DMS114 treated with DMSO at 0.1 percent for 48 hours (cell line): ENCODE measurements at regions not wholly inside any gene's neighbourhood (a gene's known extent, or its start where the extent isn't known, plus 50 kb on each side); places are given as distances from the start of the nearest gene placed in this dataset.
"Not testable (repeated sequence)": the region's sequence is repeated elsewhere in the genome, so short reads cannot be mapped to it uniquely, and the experiment has no call there.

Experiments
- DNase-seq: peaks from one replicate; lab custom pipeline; 2025; ENCODE audit not compliant: unreplicated experiment; lab: John Stamatoyannopoulos, UW

DNA sequence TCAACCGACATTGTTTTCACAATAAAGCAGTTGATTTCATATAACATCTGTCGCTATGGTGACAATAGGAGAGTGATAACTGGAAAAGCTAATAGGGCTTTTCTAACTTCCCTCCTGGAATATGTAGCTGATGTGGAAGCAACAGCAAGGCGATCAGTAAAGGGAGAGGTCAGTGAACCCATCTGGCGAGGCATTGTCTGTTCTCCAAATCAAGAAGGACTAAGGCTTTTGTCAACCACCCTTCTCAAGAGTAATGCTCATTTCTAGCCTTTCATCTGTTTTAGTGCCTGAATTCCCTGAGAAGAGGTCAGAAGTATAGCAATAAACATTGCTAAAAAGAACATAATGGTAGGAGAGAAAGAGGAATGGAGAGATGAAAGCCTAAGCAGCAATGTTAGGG lies 201.3 kb downstream of the AKAP7 start:
- no peak for DNase-seq

DNA sequence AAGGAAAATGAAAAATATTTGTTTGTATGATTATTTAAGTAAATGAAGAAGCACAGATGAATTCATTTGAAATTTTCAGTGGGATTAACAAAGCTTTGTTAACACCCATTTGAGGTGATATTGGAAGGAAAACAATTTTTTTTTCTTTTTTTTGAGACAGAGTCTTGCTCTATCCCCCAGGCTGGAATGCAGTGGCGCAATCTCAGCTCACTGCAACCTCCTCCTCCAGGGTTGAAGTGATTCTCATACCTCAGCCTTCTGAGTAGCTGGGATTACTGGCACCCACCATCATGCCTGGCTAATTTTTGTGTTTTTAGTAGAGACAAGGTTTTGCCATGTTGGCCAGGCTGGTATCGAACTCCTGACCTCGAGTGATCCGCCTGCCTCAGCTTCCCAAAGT lies 211.6 kb downstream of the AKAP7 start:
- DNase-seq, result not testable (repeated sequence)

DNA sequence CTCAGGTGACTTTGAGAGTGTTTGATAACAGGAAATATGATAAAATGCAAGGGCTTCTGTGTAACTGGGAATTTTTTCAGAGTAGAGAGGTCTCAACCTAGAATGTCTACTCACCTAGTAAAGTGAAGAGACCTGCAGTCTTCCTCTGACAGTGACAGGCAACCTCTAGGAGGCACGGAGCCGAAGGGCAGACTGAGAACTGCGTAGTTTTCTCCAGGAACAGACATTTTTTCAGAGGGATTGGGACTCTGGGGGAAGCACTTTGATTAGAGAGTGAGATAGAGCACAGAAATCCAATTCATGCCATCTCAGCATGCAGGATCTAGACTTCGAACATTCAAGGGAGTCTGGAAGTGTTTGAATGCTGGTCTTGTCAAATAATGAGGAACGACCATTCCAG lies 213.3 kb downstream of the AKAP7 start:
- no peak for DNase-seq

DNA sequence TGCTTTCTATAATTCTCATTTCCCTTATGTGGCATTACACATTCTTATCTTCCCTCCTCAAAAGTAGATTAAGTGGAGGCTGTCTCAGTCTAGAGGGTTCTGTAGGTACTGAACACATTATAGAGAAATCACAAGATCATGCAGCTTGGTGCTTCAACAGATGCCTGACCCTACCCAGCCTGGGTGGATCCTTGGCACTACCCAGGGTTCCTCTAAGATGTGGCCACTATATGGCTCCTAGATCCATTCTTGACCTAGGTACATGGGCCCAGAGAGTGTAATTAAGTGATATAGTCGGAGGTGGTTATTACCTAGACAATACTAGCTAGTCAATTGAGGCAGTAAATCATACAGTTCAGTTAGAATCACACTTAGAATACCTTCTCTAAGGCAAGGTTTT lies 213.9 kb downstream of the AKAP7 start:
- no peak for DNase-seq

DNA sequence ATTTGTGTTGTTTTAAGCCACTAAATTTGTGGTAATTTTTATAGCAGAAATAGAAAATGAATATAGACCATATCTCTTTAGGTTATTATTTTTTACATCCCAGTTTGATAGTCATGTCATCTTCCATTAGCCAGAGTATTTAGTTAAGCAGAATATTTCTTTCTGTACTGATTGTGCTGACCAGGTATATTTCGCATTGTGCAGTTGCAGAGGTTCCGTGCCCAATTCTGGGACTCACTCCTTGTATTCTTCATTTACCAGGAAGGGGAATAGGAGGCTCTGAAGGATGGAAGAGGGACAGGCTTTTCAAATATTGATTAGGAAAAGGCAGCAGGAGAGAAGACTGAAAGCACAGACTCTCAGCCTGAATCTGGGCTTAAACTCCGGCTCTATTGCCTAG lies 217.8 kb downstream of the AKAP7 start:
- no peak for DNase-seq

DNA sequence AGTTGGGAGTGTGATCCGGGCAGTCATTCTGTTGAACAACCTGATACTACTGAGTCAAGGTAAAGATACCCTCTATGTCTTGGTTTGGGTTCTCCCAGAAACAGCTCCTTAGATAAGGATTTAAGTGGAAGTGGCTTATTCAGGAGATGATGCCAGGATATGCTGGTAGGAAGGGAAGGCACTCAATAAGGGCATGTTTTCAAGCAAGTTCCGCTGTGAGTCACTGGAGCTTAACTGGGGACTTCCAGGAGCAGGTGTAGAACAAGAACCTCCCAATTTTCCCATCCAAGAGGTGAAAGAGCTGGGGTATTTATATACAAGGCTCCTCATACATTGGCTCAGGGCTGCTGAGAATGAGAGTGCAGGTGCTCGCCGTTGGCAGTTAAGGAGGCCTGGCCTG lies 218.6 kb downstream of the AKAP7 start:
- DNase-seq, result no peak

DNA sequence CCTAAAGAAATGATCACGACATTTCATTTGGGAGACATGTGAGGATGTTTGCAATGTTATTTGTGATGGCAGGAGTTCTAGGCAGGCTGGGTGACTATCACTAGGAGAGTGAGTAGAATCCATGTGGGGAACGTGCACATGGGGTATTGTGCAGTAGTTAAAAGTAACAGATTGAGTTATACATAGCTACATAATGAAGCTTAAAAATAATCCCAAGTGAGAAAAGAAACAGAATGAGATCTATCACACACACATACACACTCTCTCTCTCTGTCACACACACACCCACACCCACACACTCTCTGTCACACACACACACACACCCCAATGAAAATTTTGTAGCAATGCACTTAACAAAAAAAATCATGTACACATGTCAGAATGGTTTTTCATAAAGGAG lies 218.7 kb upstream of the ARG1 start:
- no peak for DNase-seq

DNA sequence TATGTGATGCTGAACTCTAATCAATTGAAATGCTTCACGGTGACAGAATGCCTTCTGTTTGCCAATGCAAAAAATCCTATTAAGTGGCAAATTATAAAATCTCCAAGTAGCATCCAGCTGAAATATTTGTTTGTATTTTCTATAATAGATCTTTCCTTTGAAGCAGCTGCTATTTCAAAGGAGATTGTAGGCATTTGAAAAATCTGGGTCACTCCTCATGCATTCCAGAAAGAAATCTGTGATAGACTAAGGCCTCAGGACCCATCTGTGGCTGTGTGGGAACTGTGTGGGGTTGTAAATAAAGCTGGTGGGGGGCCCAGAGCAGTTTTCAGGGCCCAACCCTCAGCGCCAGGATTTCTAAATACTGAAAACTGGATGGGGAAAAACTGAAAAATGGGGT lies 216.9 kb upstream of the ARG1 start:
- no peak for DNase-seq

DNA sequence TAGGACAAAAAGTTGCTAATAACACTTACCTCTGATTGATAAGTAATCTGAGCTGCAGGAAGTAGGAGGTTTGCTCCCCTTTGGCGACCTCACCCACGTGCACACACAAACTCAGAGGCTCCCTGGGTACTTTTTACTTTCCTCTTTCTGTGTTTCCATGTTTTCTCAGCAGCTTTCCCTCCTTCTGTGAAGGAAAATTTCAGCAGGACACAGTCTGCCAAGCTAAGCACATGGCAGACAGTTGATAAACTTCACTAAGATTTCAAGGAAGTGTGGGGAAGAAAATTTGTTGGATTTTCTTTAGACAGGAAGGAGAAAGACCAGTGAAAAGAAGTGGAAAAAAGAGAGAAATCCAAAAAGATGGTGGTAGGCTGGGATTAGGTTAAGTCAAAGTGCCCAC lies 215.5 kb upstream of the ARG1 start:
- DNase-seq, result no peak

DNA sequence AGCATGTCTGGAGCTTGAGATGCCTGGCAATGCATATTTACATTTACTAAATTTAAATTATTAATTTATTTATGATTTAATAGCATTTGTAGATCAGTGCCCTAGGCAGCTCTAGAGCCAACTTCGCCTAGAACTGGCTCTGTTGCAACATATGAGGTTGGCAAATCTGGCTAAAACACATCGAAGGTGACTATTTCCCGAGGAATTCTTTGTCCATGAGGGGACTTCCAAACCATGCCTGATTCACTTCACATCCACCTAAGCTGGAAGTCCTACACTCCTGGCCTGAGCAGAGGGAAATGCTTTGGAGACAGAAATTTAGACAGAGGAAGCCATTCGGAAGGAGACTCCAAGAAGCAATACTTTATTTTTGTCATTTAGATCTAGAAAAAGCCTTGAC lies 211.0 kb upstream of the ARG1 start:
- no peak for DNase-seq

DNA sequence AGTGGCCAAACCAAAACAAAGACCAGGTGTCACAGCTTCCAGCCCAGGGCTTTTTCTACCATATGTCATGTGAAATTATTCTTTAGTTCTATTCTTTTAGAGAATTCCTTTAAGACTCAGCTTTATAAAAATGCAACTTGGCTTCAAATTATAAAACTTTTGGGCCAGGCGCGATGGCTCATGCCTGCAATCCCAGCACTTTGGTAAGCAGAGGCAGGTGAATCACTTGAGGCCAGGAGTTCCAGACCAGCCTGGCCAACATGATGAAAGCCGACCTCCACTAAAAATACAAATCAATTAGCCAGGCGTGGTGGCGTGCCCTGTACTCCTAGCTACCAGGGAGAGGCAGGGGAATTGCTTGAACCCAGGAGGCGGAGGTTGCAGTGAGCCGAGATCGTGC lies 210.3 kb upstream of the ARG1 start:
- no peak for DNase-seq

DNA sequence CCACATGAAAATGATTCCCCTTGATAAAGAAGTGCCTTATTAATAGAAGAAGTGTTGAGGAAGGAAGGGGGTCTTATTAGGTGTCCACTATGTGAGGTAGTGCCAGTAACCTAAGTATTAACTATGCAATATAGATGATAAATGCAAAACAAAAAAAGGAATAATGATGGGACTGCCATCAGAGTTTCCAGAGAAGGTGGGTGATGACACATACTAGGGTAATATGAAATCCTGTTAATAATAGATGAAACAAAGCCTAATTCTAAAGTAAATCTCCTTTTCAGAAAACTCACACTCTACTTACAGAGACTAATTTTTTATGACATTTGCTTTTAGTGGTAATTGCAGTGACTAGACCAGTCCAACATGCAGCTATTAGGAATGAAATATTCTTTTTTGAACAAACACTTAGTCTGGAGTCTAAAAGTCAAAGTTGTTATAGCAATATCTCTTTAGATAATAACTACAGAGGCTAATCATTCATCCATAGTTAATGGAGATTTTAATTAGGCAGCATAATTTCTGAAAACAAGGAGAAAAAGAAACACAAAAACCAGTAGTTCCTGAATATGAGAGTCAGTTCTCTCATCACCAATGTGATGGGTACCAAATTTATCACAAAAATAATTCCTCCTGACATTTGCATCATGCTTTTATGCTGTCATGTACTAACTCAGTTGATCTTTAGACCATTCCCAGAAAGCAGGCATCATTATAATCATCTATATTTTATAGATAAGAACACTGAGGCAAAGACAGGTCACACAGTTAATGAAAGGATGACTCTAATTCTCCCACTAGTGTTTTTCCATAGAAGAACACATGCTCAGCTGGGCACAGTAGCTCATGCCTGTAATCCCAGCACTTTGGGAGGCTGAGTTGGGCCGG lies 208.8 kb upstream of the ARG1 start:
- no peak for DNase-seq

DNA sequence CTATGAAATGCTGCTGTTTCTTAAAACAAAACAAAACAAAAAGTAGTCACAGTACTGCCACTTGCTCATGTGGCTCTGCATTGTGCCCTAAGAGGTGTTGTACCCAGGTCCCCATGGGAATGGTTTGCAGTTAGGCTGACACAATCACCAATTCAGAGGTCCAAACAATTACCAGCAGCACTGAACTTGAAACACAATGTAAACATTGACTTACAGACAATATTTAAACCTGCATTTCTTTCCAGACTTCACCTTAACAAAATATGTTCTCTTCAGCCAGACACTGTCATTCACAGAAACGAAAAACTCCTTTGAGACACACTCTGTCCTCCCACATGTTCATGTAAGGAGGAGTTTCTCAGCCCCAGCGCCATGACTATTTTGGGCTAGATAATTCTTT lies 206.8 kb upstream of the ARG1 start:
- DNase-seq, result no peak

DNA sequence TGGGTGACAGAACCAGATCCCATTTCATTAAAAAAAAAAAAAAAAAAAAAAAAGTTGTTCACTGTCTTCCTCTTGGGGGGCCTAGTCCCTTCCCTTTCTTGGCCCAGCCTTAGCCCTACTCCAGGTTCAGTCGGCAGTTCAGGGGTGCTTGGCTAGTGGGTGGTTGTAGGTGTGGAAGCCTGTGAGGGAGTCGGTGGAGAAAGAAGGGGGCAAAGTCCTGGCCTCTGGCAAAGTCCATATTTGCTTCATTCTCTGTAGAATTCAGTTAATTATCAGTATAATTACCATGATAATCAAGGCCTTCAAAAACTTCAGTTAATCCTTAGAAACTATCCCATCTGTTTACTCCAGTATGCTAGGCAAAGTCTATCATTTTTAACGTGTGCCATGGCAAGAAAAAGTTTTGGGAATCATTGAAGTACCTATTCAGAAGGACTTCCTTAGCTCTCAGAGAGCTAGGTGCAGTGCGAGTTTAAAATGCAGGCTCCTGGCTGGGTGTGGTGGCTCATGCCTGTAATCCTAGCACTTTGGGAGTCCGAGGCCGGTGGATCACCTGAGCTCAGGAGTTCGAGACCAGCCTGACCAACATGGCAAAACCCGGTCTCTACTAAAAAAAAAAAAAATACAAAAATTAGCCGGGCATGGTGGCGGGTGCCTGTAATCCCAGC lies 205.7 kb upstream of the ARG1 start:
- DNase-seq, result no peak

DNA sequence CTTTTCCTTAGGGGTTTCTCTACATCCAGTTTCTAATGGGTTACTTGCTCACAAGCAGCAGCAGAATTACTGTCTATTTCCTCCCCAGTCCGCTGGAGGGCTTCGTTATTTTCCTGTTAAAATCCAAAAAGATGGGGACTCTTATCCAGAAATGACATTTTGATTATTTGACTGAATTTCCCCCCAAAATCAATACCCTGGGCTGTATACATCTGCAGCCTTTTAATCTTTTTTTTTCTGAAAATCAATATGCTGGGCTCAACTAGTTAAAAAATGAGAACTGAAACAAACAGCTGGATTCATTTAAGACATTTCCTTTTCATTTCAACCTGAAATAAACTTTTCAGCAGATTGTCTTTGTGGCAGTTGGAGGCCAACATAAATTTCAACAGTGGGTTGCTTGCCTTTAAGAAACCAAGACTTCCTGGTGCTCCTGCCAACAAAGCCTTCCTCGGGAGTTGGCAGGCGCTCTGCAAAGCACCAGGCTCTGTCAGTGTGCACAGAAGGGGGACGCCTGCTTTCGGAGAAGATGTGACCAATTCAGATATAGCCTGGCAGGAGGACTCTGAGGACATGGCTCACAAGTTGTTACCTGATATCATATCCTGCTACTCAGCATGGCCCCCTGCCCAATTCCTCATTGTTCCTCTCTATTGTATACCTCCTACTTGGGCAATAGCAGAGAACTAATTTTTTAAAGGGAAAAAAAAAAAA lies 204.7 kb upstream of the ARG1 start:
- no peak for DNase-seq

DNA sequence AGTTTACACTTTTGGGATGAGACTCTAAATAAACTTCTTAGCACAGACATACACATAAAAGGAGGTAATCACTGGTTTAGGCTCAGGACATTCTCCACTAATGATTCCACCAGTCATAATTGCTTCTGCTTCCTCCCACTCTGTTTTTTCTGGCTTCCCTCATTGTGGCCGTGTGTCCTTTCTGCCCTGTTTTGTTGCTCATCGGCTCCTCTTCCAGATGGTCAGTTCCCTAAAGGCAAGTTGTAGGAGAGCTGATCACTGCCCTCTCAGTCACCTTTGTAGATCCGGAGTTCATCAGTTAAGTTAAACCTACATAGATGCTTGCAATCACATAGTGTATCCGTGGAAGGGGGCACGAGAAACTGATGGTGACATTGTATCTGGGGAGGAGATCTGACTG lies 200.5 kb upstream of the ARG1 start:
- DNase-seq, result no peak

DNA sequence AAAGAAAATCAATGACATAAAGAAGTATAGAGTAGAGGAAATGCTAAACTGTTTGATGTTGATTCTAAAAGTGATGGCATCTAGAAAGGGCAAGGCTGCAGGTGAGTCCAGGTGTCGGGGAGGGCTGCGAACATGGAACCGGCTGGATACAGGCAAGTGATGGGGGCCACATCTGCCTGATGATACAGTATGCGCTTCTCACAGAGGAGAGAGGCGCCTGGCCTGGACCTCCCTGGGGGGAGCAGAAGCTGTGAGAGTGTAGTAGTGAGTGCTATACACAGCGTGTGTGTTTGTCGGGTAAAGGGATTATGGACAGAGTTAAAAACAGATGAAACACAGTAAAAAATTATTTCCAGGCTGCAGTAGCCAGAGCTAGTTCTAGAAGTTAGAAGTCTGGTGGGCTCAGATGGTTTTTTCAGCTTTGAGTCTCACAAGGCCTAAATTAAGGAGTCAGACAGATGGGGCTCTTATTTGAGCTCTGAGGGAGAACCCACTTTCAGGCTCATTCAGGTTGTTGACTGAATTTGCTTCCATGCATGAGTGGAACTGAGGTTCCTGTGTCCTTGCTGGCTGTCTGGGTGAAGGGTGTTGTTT lies 195.8 kb upstream of the ARG1 start:
- DNase-seq, result no peak

DNA sequence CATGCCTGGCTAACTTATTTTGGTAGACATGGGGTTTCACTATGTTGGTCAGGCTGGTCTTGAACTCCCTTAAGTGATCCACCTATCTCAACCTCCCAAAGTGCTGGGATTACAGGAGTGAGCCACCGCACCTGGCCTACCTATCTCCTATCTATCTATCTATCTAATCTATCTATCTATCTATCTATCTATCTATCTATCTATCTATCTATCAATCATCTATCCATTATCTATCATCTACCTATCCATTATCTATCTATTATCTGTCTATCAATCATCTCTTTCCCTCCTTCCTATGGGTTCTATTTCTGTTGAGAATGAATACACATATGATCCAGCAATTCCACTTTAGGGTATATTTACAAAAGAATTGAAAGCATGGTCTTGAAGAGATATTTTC lies 194.2 kb upstream of the ARG1 start:
- DNase-seq, result no peak

DNA sequence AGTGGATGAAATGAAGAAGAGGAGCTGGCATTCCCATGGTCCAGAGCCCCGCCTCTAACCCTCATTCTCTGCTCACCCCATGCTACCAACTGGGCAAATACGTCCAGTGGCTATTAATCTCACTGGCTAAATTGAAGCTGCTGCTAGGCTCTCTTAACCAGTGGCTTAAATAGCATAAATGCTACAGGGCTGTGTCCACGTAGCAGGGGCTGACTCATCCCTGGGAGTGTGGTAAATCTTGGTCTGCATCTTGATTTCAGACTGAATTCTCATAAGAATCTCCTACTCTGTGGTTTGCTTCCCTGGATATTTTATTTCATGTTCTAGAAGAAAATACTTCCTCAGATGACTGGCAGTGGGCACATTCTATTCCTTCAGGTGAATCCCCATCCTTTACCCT lies 193.1 kb upstream of the ARG1 start:
- no peak for DNase-seq

DNA sequence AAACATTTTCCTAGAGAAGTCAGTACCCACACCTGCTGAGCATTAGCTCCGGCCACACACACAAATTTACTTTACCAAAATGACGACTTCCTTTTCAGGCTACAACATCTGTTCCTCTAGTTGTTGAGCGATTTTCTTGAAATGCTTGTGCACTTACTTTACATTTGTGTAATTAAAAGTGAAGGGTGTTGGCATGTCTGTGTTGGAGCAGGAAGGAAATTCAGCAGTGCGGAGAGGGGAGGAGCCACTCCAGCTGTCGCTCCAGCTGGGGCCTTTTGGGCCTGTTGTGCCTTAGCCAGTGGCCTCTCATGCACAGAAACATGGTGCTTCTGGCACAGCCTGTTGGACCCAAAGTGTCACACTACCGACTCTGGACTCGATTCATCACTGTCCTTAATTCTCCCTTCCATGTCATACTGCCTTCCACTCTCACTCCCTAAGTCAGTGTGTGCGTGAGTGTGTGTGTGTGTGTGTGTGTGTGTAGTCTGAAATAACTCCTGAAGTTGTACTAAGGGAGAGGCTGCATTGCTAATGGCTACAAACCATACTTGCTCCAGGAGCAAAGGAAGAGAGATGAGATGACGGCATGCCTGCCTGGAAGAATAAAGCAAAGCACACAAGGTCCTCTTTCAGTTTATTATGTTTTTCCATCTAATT lies 191.8 kb upstream of the ARG1 start:
- DNase-seq, result no peak

DNA sequence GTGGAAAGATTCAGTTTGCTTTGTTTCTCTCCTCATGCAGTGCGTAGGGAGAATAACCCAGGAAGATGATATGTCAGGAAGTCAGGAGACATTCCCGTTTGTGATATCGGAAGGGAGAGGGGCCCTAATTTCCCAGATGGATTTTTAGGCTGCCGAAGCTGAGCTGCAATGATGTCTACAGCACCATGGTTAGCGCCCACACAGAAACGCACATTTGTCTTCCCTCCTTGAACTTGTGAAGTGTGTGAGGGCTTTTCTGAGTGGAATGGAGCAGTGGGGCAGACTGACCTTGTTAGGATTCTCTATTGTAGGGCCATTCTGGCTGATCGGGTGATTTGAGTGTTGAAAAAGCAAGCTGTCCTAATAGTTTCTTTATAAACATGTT lies 191.3 kb upstream of the ARG1 start:
- no peak for DNase-seq
